GM12874 (cell line): ENCODE measurements at regions not wholly inside any gene's neighbourhood (a gene's known extent, or its start where the extent isn't known, plus 50 kb on each side); places are given as distances from the start of the nearest gene placed in this dataset.

Experiments
- CTCF ChIP-seq: IDR thresholded peaks from 2 replicates; pipeline ENCODE4 v1.5.1; 2011; ENCODE audit warnings: low read depth, mild to moderate bottlenecking, control low read depth, low read length, moderate library complexity; ENCODE audit not compliant: insufficient read depth

GRCh38 chr2:219718066-219718465 lies 90.6 kb downstream of the SLC4A3 start:
- TF ChIP-seq CTCF = no peak

DNA sequence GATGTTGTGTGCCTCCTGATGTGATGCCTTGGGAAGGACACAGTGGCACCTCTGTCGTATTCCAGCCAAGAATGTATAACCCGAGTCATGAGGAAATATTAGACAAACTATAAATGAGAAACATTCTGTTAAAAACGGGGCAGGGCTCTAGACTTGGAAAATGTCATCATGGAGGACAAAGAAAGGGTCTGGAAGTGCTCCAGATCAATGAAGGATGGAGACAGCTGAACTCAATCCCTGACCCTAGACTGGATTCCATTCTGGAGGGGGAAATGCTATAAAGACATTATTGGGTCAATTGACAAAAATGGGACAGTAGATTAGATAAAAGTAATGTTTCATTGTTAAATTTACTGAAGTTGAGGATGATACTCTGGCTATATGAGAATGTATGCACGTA lies 92.1 kb downstream of the SLC4A3 start:
- TF ChIP-seq CTCF = no peak

- TF ChIP-seq CTCF = no peak
Measured at GRCh38 chr2:219720956-219721355, 93.5 kb downstream of the SLC4A3 start.

DNA sequence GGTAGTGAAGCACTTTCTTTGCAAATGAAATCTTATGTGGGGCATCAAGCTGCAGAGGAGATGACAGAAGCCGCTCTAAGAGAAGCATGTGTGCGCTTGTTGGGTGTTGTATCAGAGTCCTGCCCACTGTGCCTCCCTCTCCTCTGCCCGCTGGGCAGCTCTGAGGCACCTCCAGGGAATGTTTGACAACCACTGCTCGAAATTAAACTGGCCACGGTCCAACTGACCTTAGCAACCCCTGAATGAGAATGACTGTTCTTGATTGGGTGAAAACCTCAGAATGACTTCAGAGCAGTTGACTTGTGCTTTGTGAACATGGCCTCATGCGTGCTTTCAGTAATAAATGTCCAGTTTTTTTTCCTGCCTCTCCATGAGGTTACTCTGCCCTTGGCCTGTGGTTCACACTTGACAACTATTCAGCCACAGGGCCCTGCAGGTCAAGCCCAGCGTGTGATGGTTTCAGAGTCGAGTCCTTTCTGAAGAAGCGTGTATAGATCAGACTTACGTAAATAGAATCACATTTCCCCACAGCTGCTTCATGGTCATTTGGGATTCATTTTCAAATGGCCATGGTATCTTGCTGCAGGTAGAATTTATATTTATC lies 94.9 kb downstream of the SLC4A3 start:
- no peak for TF ChIP-seq CTCF

- TF ChIP-seq CTCF = no peak
Measured at GRCh38 chr2:219723311-219723710, 95.9 kb downstream of the SLC4A3 start.

DNA sequence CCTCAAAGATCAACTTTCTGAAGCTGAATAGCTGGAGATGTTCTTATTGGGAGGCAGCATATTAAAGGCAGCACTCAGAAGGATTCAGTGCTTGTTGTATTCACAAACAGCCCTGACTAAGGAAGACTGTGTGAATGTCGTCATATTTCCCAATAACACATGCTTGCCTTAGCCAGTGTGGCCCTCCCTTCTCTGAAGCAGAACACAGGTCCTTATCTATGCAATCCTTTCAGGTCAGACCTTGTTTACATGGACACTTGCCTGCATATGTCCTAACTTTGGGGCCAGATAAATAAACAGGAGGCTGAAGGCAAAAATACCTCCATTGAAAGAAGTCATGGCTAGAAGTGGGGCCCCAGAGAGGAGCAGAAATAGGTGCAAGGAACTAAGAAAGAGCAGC lies 97.2 kb downstream of the SLC4A3 start:
- TF ChIP-seq CTCF = no peak

- no peak for TF ChIP-seq CTCF
Measured at GRCh38 chr2:219726916-219727315, 99.5 kb downstream of the SLC4A3 start.
